ENCODE measurements at regions not wholly inside any gene's neighbourhood (a gene's known extent, or its start where the extent isn't known, plus 50 kb on each side); places are given as distances from the start of the nearest gene placed in this dataset.
"Not testable (repeated sequence)": the region's sequence is repeated elsewhere in the genome, so short reads cannot be mapped to it uniquely, and the experiment has no call there.

- intact Hi-C loops (cut with micrococcal nuclease): loop anchor here (1.0 kb wide), 1 partner anchor 541 kb away; no protein-coding TSS in a partner anchor
Measured at GRCh38 chr3:159263750-159264553, 462.1 kb downstream of the MFSD1 start.

DNA sequence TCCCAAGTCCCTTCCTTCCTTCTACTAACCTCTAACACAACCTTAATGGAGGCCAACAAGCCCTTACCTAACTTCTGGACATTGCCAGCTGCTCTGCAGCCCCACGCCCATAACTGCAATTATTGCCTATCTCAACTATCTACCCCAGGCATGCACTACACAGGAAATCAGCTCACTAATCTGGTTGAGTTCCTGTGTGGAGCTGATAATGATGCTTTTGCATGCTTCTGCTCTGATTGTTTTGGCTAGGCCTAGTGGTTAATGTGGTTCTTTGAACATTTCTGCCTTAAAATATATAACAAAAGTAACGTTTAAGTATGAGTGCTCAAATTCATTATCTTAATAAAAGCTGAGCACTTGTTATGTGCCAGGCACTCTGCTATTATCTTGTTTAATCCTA lies 463.9 kb downstream of the MFSD1 start:
- intact Hi-C loops (cut with micrococcal nuclease): no loop called here

- intact Hi-C loops (cut with micrococcal nuclease): no loop called here
Measured at GRCh38 chr3:159266779-159267178, 464.9 kb downstream of the MFSD1 start.

DNA sequence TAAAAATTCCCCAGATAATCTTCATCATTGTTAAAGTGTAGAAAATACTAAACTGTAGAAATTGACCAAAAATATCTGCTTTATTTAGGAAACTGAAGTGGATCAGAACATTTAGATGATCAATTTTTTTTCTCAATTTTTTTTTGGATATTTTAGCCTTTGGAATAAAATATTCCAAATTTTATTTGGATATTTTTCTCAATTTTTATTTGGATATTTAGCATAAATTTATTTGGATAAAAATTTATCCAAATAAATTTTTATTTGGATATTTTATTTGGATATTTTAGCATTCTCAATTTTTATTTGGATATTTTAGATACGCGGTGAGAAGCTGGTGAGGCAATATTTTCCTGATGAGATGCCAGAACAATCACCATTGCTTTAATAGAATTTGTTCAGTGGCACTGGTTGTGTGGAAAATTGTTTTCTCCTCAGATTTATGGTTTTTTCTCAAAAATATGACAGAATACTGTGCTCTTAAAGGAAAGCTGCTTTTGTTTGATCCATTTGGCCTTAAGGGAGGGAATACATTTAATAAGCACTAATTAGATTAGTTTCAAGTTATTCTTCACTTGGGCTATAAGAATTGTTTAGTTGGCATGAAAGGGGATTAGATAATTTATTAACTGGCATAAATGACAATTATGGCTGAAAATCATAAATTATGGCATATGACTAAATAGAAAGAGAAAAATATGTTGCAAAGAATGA lies 470.1 kb downstream of the MFSD1 start:
- intact Hi-C loops (cut with micrococcal nuclease): no loop called here

- intact Hi-C loops (cut with micrococcal nuclease): no loop called here
Measured at GRCh38 chr3:159273070-159273469, 471.2 kb downstream of the MFSD1 start.

- intact Hi-C loops (cut with micrococcal nuclease): no loop called here
Measured at GRCh38 chr3:159273608-159274007, 471.8 kb downstream of the MFSD1 start.

GRCh38 chr3:159275741-159276140 lies 473.9 kb downstream of the MFSD1 start:
- intact Hi-C loops (cut with micrococcal nuclease): no loop called here

DNA sequence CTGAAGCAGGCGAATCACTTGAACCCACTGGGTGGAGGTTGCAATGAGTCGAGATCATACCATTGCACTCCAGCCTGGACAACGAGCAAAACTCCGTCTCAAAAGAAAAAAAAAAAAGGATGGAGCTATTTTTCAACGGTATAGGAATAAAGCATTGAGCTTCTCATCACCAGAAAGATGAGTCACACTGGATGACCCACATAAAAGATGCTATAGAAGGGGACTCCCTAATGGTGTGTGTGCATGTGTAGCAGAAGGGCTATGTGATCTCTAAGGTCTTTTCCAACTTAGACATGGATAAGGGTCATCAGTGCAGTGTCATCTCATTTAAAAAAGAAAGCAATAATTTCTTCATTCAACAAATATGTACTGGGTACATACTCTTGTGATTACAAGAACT lies 476.0 kb downstream of the MFSD1 start:
- intact Hi-C loops (cut with micrococcal nuclease): no loop called here

DNA sequence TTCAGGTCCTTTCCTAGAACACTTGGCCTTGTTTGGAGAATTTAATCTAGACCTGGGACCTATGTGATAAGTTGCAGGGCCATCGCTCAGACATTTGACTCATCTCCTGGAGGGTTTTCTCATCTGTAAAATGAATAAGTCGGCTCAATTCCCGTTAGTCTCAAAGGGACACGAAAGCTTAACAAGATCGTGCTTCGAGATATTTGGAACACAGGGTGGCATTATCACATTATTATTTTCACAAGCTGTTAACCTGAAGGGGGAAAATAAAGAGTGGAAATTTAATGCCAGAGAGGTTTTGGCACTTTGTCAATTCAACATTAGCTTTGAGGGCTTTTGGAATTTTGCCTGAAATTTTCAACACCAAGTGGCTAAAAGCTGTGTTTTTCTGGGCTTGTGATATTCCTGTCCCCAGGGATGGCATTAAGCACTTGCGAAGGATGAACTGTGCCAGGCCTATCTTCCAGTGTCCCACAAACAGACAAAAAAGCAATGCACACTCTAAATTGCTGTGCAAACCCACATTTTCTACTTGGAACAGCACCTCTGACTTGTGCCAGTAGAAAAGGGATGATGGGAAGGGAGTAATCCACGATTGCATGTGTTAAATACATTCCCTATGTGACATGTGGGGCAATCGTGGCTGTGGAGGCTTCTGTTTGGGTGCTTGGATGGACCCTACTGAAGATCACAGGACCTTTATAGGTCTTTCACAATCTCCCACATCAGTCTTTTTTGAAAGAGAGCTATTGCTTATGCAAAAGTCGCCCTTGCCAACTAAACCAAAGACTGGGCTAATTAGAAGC lies 478.7 kb downstream of the MFSD1 start:
- intact Hi-C loops (cut with micrococcal nuclease): no loop called here

DNA sequence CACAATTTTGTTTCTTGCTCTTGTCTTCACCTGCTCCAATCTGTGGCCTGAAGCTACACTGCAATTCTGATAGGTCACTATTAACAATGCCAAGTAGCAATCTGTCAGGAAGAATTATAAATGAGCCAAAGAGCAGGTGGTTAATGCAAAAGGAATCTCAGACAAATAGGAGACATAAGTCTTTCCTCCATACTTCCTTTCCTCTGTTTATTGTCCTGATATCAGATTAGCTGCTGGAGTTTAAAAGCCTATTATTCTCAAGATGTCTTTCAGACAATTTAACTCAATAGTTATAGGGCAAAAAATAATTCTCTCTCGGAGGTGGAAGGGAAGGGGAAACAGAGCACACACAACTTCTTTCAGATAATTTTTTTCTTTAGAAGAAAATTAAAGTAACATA lies 491.6 kb downstream of the MFSD1 start:
- intact Hi-C loops (cut with micrococcal nuclease): no loop called here

GRCh38 chr3:159301961-159302360 lies 500.1 kb downstream of the MFSD1 start:
- intact Hi-C loops (cut with micrococcal nuclease): no loop called here

GRCh38 chr3:159305017-159305416 lies 503.2 kb downstream of the MFSD1 start:
- intact Hi-C loops (cut with micrococcal nuclease): no loop called here

- intact Hi-C loops (cut with micrococcal nuclease): not testable (repeated sequence)
Measured at GRCh38 chr3:159316706-159317105, 514.9 kb downstream of the MFSD1 start.

- intact Hi-C loops (cut with micrococcal nuclease): no loop called here
Measured at GRCh38 chr3:159319156-159319555, 517.3 kb downstream of the MFSD1 start.

DNA sequence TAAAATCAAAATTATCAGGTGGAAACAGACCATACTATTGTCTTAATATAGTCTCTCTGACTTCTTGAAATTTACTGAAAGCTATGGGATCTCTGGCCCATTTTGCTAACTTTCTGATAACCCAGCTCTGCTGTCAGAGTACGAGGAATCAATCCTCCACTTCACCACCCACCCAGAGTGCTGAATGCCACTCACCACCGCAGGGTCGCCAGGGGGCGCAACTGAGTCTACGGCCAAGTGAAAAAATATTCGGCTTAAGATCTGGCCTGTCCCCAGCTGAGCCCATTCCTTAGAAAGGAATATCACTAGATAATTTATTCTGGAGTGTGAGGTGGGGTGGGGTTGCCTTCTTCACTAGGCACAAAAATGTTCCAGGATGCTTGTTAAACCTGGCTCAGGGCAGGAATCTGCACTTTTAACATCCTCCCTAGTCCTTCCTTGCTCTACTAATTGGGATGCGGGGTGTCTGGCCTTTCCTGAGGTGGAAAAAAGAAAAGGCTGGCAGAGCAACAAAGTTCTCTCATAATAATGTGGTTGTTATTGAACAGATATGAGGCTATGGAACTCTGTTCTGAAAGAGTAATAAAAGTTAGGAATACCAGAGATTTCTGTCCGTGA lies 520.6 kb downstream of the MFSD1 start:
- intact Hi-C loops (cut with micrococcal nuclease): loop anchor here (1.0 kb wide), 1 partner anchor 483 kb away; no protein-coding TSS in a partner anchor

DNA sequence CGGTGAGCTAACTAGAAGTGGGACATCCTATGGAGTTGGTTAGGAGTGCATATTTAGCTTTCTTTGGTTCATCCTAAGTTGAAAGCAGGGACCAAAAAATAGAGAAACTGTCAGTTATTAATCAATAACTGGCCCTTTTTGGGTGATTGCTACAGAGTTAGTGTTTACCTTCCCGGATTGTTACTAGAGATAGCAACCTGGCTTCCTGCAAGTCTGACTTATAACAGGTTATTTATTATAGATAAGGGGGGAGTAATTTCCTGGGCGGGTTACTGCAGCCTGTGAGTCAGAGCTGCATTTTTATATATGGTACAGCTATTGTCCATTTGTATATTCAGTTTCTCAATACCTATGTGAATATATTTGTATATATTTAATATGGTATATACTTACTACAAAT lies 522.0 kb downstream of the MFSD1 start:
- intact Hi-C loops (cut with micrococcal nuclease): no loop called here

DNA sequence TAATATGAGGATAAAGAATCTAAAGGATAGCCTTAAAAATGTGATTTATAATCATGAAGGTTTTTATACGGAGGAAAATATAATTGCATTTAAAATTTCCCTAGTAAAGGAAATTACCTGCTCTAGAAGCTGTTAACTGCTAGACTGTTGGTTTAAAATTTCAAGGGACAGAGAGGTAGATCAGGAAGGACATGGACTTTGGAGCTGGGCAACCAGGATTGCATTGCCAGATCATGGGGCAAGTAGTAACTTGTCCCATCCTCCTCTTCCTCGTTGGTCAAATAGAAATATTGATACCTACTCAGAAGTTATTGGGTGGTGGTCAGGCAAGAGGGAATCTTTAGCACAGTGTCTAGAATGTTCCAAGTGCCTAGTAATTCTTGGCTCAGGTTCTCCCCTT lies 525.1 kb downstream of the MFSD1 start:
- intact Hi-C loops (cut with micrococcal nuclease): no loop called here

- intact Hi-C loops (cut with micrococcal nuclease): no loop called here
Measured at GRCh38 chr3:159332535-159333099, 530.8 kb downstream of the MFSD1 start.

DNA sequence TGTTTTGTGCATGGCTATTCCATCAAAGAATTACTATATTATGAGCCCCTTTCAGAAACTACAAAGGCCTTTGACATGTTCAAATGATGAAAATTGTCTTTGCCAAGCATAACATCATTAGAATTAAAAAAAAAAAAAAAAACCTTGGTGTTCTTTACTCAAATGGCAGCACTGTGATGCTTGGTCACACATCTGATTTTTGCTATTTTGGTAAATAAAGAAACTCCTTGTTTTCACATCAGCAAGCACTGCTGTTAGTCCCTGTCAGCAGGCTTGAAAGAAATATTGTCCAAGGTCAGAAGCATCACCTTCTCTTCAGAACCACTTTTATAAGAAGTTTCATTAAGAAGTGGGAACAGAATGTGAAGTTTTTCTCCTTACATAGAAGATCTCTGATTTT lies 537.3 kb downstream of the MFSD1 start:
- intact Hi-C loops (cut with micrococcal nuclease): no loop called here

- intact Hi-C loops (cut with micrococcal nuclease): no loop called here
Measured at GRCh38 chr3:159340877-159341500, 539.1 kb downstream of the MFSD1 start.
